Bone marrow (tissue), 2 donors: ENCODE measurements at regions not wholly inside any gene's neighbourhood (a gene's known extent, or its start where the extent isn't known, plus 50 kb on each side); places are given as distances from the start of the nearest gene placed in this dataset.
"Not testable (repeated sequence)": the region's sequence is repeated elsewhere in the genome, so short reads cannot be mapped to it uniquely, and the experiment has no call there.

Experiments used
- DNase-seq, 2 donors: peaks; one replicate each; lab custom pipeline; 2025; lab: John Stamatoyannopoulos, UW

DNA sequence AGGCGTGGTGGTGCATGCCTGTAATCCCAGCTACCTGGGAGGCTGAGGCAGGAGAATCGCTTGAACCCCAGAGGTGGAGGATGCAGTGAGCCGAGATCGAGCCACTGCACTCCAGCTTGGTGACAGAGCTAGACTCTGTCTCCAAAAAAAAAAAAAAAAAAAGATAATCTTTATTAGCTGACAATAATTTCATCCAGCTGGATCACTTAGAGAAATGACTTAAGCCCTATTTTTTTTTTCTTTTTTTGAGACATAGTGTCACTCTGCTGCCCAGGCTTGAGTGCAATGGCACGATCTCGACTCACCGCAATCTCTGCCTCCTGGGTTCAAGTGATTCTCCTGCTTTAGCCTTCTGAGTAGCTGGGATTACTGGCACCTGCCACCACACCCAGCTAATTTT, 51.6 kb upstream of the MAP4K4 start:
- DNase-seq: not testable (repeated sequence)

GRCh38 chr2:101644842-101645383, 52.6 kb upstream of the MAP4K4 start:
- no peak for DNase-seq

DNA sequence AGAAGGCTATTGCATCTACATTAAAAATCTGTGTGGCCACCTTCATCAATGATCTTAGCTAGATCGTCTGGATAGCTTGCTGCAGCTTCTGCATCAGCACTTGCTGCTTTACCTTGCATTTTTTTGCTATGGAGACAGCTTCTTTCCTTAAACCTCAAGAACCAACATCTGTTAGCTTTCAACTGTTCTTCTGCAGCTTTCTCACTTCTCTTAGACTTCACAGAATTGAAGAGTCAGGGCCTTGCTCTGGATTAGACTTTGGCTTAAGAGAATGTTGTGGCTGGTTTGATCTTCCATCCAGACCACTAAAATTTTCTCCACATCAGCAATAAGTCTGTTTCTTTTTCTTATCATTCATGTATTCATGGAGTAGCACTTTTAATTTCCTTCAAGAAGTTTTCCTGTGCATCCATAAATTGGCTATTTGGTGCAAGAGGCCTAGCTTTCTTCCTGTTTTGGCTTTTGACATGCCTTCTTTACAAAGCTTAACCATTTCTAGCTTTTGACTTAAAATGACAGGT, 54.4 kb upstream of the MAP4K4 start:
- DNase-seq: no peak

- DNase-seq: no peak
These were observed 58.5 kb upstream of the MAP4K4 start for GRCh38 chr2:101638817-101639605.

GRCh38 chr2:101638181-101638711, 59.3 kb upstream of the MAP4K4 start:
- DNase-seq: no peak

GRCh38 chr2:101630224-101630949, 67.1 kb upstream of the MAP4K4 start:
- no peak for DNase-seq

- DNase-seq: no peak
These were observed 69.5 kb upstream of the MAP4K4 start for GRCh38 chr2:101628030-101628392.

- peak in 1 of 2 donors; percentile 24 for DNase-seq
These were observed 70.0 kb upstream of the MAP4K4 start for GRCh38 chr2:101627285-101628029.

DNA sequence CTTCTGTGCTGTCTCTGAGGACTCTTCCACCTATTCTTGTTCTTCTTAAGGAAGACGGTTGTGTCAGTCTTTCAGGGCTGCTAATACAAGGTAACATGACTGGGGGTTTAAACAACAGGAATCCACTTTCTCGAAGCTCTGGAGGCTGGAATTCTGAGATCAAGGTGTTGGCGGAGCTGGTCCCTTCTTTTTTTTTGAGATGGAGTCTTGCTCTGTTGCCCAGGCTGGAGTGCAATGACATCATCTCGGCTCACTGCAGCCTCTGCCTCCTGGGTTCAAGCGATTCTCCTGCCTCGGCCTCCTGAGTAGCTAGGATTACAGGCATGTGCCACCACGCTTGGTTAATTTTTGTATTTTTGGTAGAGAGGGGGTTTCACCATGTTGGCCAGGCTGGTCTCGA, 71.7 kb upstream of the MAP4K4 start:
- DNase-seq: not testable (repeated sequence)

DNA sequence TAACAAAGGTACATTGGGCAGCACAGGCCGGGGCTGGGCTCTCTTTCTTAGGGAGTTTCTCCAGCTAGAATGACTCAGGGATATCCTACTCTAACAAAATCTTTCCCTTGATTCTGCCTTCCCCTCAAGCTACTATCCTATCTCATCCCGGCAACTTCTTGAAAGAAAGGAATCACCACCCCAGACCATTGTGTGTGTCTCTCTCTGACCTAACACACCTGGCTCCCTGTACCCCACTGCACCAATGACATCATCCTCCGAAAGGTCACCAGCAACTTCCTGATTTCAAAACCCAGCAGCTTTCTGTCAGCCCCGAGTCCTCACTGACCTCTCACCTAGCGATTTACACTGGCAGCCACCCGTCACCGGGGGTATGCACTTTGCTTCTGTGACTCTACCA, 72.1 kb upstream of the MAP4K4 start:
- no peak for DNase-seq

DNA sequence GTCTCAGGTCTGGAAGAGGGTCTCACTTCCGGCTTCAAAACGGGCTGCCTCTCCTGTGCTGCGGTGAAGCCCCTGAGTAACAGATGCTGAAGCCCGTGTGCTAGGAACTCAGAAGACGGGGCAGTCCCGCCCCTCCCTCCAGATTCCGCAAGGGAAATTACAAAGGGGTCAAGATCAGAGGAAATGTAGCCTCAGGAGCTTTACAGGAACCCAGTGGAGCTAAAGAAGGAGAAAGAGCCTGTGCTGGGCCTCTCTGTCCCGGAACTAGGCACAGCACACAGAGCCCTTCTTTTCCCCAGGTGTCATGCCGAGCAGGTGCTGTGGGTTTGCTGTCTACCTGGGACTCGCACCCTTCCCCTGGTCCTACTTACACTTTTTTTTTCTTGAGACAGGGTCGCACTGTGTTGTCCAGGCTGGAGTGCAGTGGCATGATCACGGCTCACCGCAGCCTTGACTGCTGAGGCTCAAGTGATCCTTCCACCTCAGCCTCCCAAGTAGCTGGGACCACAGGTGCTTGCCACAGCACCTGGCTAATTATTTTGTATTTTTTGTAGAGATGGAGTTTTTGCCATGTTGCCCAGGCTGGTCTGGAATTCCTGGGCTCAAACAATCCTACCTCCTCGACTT, 72.7 kb upstream of the MAP4K4 start:
- no peak for DNase-seq

DNA sequence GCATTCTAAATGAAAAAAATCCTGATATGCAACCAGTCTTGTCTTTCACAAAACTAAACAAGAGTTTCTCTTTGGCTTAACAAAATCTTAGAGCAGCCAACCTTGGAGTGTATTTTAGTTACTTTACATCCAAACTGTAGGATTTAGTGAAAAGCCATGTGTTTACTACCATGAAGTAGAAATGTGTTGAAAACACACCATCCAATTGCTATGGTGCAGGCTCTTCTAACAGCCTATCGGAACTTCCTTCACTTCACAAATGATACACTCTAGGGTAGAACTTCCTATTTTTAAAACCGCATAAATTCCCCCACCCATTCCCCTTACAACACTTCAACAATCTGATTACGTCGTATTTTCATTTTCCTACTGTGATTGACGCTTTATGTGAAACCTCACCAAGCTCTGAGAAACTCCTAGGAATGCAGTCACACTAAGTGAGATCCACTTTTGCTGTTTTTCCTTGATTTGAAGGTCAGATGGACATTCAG, 74.4 kb upstream of the MAP4K4 start:
- DNase-seq: peak in 1 of 2 donors; percentile 88

DNA sequence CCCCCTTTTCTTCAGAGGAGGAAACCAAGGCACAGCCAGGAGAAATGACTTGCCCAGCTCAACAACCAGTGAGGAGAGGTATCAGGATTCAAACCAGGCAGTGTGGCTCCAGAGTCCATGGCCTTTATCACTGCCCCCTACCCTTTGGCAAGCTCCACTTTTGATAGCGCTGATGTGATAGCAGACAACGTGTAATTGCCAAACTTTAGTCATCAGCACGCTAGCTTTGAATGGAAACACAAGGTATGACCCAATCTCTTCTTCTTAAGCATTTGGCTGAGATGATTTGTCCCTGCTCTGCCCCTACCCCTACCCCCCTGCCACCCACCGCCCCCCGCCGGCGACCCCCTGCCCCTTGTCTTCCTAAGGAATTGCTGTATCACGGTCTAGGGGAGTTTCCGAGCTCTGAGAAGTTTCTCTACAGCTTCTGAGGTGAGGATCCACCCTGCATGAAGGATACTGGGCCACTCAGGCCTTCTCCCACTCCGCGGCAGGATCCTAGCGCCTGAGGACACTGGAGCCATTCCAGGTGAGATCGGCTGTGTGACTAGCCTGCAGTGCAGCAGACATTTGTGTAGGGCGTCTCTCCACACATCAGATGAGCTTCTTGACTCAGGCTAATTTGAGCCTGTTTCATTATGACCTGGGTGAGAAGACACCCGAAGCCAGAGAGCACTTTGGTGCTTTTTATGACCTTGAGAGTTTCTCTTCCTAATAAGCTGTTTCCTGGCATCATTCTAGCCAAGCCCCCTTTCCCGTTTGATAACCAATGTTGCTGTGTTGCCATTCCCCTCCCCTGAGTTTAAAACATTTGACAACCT, 75.1 kb upstream of the MAP4K4 start:
- no peak for DNase-seq

- DNase-seq: peak in 1 of 2 donors; percentile 11
These were observed 78.3 kb upstream of the MAP4K4 start for GRCh38 chr2:101619191-101619591.

- DNase-seq: no peak
These were observed 79.7 kb upstream of the MAP4K4 start for GRCh38 chr2:101617796-101618195.

- no peak for DNase-seq
These were observed 80.3 kb upstream of the MAP4K4 start for GRCh38 chr2:101617188-101617587.

GRCh38 chr2:101614127-101614759, 83.3 kb upstream of the MAP4K4 start:
- no peak for DNase-seq

- DNase-seq: no peak
These were observed 84.3 kb upstream of the MAP4K4 start for GRCh38 chr2:101613056-101613704.

DNA sequence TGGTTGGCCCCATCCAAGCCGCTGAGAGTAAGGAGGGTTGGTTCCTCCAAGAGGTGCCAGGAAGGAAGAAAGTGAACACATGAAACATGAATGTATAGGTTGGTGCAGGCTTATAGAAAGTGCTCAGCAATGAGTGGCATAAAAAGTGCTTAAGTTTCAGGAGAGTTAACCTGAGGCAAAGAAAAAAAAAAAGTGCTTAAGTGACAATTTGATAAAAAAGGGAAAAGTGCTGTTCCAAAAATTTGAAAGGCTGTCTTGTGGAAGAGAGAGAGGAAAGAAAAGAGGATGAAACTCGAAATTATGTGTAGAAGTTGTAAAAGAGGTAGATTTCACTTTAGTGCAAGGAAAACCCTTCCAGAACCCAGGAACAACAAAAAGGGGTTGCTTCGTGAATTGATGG, 85.5 kb upstream of the MAP4K4 start:
- no peak for DNase-seq
